ENCODE measurements at regions not wholly inside any gene's neighbourhood (a gene's known extent, or its start where the extent isn't known, plus 50 kb on each side); places are given as distances from the start of the nearest gene placed in this dataset.

DNA sequence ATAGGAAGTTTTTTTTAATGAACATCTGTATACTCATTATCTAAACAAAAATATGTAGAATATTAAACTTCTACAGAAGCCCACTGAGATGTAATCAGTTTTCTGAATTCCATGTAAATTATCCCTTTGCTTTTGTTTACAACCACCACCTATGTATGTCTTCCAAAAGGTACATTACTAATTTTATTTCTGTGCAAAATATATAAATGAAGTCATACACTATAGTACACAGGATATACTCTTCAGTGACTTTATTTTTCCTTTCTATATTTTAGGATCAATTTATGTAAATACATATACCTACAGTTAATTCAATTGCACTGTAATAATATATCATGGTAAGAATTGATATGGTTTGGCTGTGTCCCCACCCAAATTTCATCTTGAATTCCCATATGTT lies 1236.9 kb downstream of the DNAJB9 start:
- no peak for TF ChIP-seq POLR2A (IDR thresholded peaks at IDR 0.05; ENCODE audit: low read depth)
- TF ChIP-seq, protein P1, sequence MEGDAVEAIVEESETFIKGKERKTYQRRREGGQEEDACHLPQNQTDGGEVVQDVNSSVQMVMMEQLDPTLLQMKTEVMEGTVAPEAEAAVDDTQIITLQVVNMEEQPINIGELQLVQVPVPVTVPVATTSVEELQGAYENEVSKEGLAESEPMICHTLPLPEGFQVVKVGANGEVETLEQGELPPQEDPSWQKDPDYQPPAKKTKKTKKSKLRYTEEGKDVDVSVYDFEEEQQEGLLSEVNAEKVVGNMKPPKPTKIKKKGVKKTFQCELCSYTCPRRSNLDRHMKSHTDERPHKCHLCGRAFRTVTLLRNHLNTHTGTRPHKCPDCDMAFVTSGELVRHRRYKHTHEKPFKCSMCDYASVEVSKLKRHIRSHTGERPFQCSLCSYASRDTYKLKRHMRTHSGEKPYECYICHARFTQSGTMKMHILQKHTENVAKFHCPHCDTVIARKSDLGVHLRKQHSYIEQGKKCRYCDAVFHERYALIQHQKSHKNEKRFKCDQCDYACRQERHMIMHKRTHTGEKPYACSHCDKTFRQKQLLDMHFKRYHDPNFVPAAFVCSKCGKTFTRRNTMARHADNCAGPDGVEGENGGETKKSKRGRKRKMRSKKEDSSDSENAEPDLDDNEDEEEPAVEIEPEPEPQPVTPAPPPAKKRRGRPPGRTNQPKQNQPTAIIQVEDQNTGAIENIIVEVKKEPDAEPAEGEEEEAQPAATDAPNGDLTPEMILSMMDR (IDR thresholded peaks at IDR 0.05): no peak
- no peak for TF ChIP-seq EP300 (IDR thresholded peaks at IDR 0.05)

Data from esophagus muscularis mucosa (tissue), 4 donors.